Large intestine (tissue), 3 donors: ENCODE measurements at regions not wholly inside any gene's neighbourhood (a gene's known extent, or its start where the extent isn't known, plus 50 kb on each side); places are given as distances from the start of the nearest gene placed in this dataset.
"Not testable (repeated sequence)": the region's sequence is repeated elsewhere in the genome, so short reads cannot be mapped to it uniquely, and the experiment has no call there.

Source experiments
- DNase-seq, 2 donors: peaks; one replicate each; pipeline versions ENCODE4 v3.0.0 to v3.0.0-alpha.2; 2013
- H3K27ac ChIP-seq: one replicate; pipeline ENCODE4 v1.5.1; 2013; ENCODE audit warnings: low read length
- H3K27me3 ChIP-seq: 2 replicates; pipeline ENCODE4 v1.6.1; 2013; ENCODE audit warnings: low read length; ENCODE audit not compliant: control insufficient read depth, insufficient read depth
- H3K36me3 ChIP-seq: 2 replicates; pipeline ENCODE4 v1.6.1; 2013; ENCODE audit warnings: low read length; ENCODE audit not compliant: control insufficient read depth, insufficient read depth
- H3K4me1 ChIP-seq: one replicate; pipeline ENCODE4 v1.6.1; 2013; ENCODE audit warnings: low read length; ENCODE audit not compliant: control insufficient read depth, insufficient read depth
- H3K4me3 ChIP-seq: one replicate; pipeline ENCODE4 v1.5.1; 2013; ENCODE audit warnings: low read length
- H3K9me3 ChIP-seq: one replicate; pipeline ENCODE4 v1.6.1; 2013; ENCODE audit warnings: mild to moderate bottlenecking, low read depth, low read length, moderate library complexity; ENCODE audit not compliant: control insufficient read depth
- WGBS: methylation state at CpG from one replicate; pipeline ENCODE4 v1.1.5; 2013; ENCODE audit warnings: low lambda C conversion rate; ENCODE audit not compliant: insufficient coverage; 5-methylcytosine and 5-hydroxymethylcytosine counted together

DNA sequence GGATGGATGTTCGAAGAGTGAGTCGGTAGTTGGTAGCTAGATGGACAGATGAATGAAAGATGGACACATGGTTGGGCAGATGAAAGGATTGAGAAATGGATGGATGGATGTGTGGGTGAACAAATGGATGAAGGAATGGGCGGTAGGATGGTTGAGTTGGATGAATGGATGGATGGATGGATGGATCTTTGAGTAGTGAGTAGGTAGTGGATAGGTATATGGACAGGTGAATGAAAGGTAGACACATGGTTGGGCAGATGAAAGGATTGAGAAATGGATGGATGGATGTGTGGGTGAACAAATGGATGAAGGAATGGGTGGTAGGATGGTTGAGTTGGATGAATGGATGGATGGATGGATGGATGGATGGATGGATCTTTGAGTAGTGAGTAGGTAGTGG is 97.0 kb upstream of the ADAMTS2 start:
- not testable (repeated sequence) for H3K36me3 ChIP-seq, H3K27ac ChIP-seq, H3K9me3 ChIP-seq, DNase-seq, H3K4me1 ChIP-seq, H3K4me3 ChIP-seq, H3K27me3 ChIP-seq
- 100% methylated on average over 2 of the region's 3 CpGs for WGBS

- H3K36me3 ChIP-seq = no peaks in the 10 kb centered on the region
- no peaks in the 10 kb centered on the region for H3K27me3 ChIP-seq
- no peak overlapping the region for H3K4me3 ChIP-seq
- H3K4me1 ChIP-seq = no peaks in the 10 kb centered on the region
- DNase-seq = no peak
- H3K27ac ChIP-seq = no peak overlapping the region
- no CpG with 5 or more reads among the region's 22 CpGs for WGBS
- H3K9me3 ChIP-seq = no peaks in the 10 kb centered on the region
These were observed 94.1 kb upstream of the ADAMTS2 start for GRCh38 chr5:179439181-179439985.

- no peak for DNase-seq
- Histone ChIP-seq H3K27me3 (no peaks in the 10 kb centered on the region), H3K4me1 (no peaks in the 10 kb centered on the region), H3K9me3 (no peaks in the 10 kb centered on the region), H3K27ac (no peak overlapping the region), H3K36me3 (no peaks in the 10 kb centered on the region), H3K4me3 (no peak overlapping the region)
- WGBS = no CpG with 5 or more reads among the region's 11 CpGs
These were observed 93.2 kb upstream of the ADAMTS2 start for GRCh38 chr5:179438461-179438860.

DNA sequence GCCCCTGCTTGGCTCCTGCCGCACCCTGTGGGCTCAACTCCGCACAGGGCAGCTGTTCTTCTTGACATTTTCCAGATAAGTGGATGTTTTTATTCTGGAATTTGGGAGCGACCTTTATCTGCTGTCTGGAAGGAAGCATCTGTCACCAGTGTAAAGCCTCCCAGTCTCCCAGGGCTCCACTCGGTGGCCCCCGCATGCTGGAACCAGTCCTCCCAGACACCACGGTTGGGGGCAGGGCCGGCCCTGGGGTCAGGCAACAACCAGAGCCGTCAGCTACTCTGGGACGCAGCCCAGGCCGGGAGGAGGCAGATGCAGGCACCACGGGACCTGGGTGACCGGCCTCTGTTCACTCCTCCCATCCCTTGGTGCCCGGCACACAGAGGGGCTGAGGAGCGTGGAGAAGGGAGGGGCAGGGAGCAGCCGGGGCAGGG is 92.8 kb upstream of the ADAMTS2 start:
- no peaks in the 10 kb centered on the region for H3K36me3 ChIP-seq
- H3K27ac ChIP-seq = no peak overlapping the region
- no peaks in the 10 kb centered on the region for H3K27me3 ChIP-seq
- no peaks in the 10 kb centered on the region for H3K9me3 ChIP-seq
- no peak for DNase-seq
- WGBS = no CpG with 5 or more reads among the region's 15 CpGs
- H3K4me3 ChIP-seq = no peak overlapping the region
- no peaks in the 10 kb centered on the region for H3K4me1 ChIP-seq

DNA sequence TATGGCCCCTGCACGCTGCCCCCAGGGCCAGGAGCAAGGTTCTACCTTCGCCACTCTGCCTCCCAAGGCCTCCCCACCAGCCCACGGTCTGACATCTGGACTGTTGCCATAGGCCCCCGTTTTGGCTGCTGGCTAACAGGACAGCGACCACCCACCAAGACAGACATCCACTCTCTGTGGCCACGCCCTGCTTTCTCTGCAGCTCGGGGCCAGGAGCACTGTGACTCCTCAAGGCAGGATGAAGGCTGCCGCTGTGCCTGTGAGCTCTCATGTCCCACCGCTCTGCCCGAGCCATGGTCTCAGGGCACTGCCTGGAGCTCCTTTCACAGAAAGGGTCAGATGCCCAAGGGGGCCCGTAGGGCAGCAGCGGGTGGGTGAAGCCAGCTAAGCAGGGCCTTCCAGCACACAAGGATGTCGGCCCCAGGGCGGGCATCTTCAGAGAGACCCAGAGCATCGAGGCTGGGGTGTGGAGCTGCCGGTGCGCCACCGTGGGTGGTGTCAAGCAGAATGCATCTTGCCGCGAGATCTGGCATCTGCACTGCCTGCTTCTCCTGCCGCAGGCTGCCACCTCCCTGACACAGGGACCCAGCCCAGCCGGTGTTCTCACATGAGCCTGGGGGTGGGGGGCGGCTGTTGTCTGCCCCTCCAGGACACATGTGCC is 92.2 kb upstream of the ADAMTS2 start:
- Histone ChIP-seq H3K4me1 (no peaks in the 10 kb centered on the region), H3K27ac (no peak overlapping the region), H3K36me3 (no peaks in the 10 kb centered on the region), H3K27me3 (no peaks in the 10 kb centered on the region), H3K4me3 (no peak overlapping the region), H3K9me3 (no peaks in the 10 kb centered on the region)
- no peak for DNase-seq
- no CpG with 5 or more reads among the region's 23 CpGs for WGBS

- Histone ChIP-seq H3K9me3 (no peaks in the 10 kb centered on the region), H3K4me1 (no peaks in the 10 kb centered on the region), H3K27ac (no peak overlapping the region), H3K36me3 (no peaks in the 10 kb centered on the region), H3K4me3 (no peak overlapping the region), H3K27me3 (no peaks in the 10 kb centered on the region)
- WGBS = 62% methylated on average over 2 of the region's 24 CpGs
- no peak for DNase-seq
These were observed 91.3 kb upstream of the ADAMTS2 start for GRCh38 chr5:179436321-179437122.

DNA sequence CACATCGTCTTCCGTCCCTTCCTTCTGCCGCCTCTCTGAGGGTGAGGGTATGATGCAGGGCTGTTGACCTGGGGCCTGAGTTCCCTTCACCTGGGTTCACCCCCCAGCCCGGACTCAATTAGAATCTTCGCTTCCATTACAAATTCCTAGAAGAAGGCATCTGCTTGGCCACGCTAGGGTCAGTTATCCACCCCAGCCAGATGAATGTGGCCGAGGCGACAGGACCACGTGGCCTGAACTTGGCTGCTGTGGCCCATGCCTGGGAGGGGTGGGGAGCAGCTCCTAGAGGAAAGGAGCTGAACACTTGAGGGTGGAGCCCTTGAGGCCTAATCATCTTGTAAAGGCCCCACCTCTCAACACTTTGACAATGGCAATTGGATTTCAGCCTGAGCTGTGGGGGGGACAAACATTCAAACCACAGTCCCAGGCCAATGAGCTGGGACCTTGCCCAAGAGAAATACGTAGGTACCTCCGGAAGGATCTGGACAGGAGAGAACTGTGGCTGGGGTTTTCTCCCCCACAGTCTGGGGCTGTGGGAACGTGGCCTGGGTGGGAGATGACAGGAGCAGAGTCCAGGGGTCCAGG is 90.6 kb upstream of the ADAMTS2 start:
- no peaks in the 10 kb centered on the region for H3K9me3 ChIP-seq
- no peak overlapping the region for H3K27ac ChIP-seq
- no peaks in the 10 kb centered on the region for H3K4me1 ChIP-seq
- no CpG with 5 or more reads among the region's 12 CpGs for WGBS
- no peak overlapping the region for H3K4me3 ChIP-seq
- DNase-seq = no peak
- no peaks in the 10 kb centered on the region for H3K27me3 ChIP-seq
- H3K36me3 ChIP-seq = no peaks in the 10 kb centered on the region

GRCh38 chr5:179435181-179435580 is 89.9 kb upstream of the ADAMTS2 start:
- Histone ChIP-seq H3K27ac (no peak overlapping the region), H3K9me3 (no peaks in the 10 kb centered on the region), H3K27me3 (no peaks in the 10 kb centered on the region), H3K4me3 (no peak overlapping the region), H3K36me3 (no peaks in the 10 kb centered on the region), H3K4me1 (no peaks in the 10 kb centered on the region)
- no peak for DNase-seq
- WGBS = 100% methylated on average over 1 of the region's 4 CpGs

- Histone ChIP-seq H3K4me1 (no peaks in the 10 kb centered on the region), H3K4me3 (no peak overlapping the region), H3K27me3 (no peaks in the 10 kb centered on the region), H3K36me3 (no peaks in the 10 kb centered on the region), H3K9me3 (no peaks in the 10 kb centered on the region), H3K27ac (no peak overlapping the region)
- no CpG with 5 or more reads among the region's 7 CpGs for WGBS
- no peak for DNase-seq
These were observed 87.3 kb upstream of the ADAMTS2 start for GRCh38 chr5:179432547-179432946.

DNA sequence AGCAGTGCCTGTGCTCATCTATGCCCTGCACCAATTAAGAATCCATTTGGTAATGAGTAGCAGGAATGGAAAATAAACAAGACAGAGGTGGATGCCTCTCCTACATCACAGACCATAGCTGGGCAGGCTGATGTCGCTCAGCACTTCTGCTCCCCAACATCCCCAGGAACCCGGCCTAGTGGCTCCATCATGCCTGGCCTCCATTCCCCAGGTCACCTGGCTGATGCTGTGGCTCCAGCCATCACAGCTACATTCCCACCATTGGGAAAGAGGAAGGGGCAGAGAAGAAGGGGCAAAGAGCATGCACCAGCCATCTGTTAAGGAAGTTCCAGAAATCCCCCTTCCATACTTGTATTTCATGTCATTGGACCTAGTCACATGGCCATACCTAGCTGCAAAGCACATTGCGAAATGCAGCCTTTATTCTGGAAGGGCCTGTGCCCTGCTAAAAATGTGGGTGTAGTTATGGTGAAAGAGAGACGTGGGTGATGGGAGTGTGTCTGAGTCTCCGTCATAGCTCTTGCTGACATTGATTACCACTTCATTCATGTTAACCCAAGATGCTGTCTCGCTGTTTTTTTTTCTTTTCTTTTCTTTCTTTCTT is 86.1 kb upstream of the ADAMTS2 start:
- no peaks in the 10 kb centered on the region for H3K36me3 ChIP-seq
- 100% methylated on average over 1 of the region's 6 CpGs for WGBS

More for the DNA sequence above, 86.1 kb upstream of the ADAMTS2 start:
- H3K9me3 ChIP-seq = no peaks in the 10 kb centered on the region
- no peaks in the 10 kb centered on the region for H3K27me3 ChIP-seq
- no peak for DNase-seq
- no peaks in the 10 kb centered on the region for H3K4me1 ChIP-seq
- no peak overlapping the region for H3K4me3 ChIP-seq
- no peak overlapping the region for H3K27ac ChIP-seq
